ENCODE measurements at regions not wholly inside any gene's neighbourhood (a gene's known extent, or its start where the extent isn't known, plus 50 kb on each side); places are given as distances from the start of the nearest gene placed in this dataset.

GRCh38 chr6:93896081-93896480, 476.7 kb upstream of the EPHA7 start:
- H3K4me3 ChIP-seq (ENCODE audit: low read length): no peak overlapping the region
- H3F3A ChIP-seq (ENCODE audit: insufficient read depth, low read length, poor library complexity, severe bottlenecking): no peaks in the 10 kb centered on the region
- H3K27ac ChIP-seq (ENCODE audit: low read length): no peak overlapping the region
- no peaks in the 10 kb centered on the region for H3K79me2 ChIP-seq (replicated peaks; ENCODE audit: insufficient read depth, low read length)
- TF ChIP-seq CTCF (IDR thresholded peaks at IDR 0.05; ENCODE audit: poor library complexity, severe bottlenecking) (no peak), TAF1 (IDR thresholded peaks at IDR 0.05; ENCODE audit: low read depth) (no peak), SMC3 (conservative IDR thresholded peaks at IDR 0.05; ENCODE audit: poor library complexity) (no peak), POLR2AphosphoS5 (IDR thresholded peaks at IDR 0.05) (no peak), RAD21 (conservative IDR thresholded peaks at IDR 0.05) (no peak), REST (IDR thresholded peaks at IDR 0.05; ENCODE audit: borderline replicate concordance) (no peak), MXI1 (conservative IDR thresholded peaks at IDR 0.05; ENCODE audit: poor library complexity, severe bottlenecking) (no peak)
- no peaks in the 10 kb centered on the region for H3K9me3 ChIP-seq (ENCODE audit: low read length)
- no peaks in the 10 kb centered on the region for H3K9me2 ChIP-seq (ENCODE audit: insufficient read depth, low read length)
- no peak overlapping the region for H3K4me2 ChIP-seq (ENCODE audit: low read length)
- H2AFZ ChIP-seq (ENCODE audit: low read depth, low read length): no peak overlapping the region
- no peaks in the 10 kb centered on the region for H4K20me1 ChIP-seq (ENCODE audit: insufficient read depth)
- H3K36me3 ChIP-seq (ENCODE audit: insufficient read depth, low read length): no peaks in the 10 kb centered on the region
- H3K27me3 ChIP-seq (ENCODE audit: insufficient read depth, low read depth, low read length): no peaks in the 10 kb centered on the region
- no peak overlapping the region for H3K9ac ChIP-seq (ENCODE audit: low read length)

GRCh38 chr6:93894521-93894920, 475.2 kb upstream of the EPHA7 start:
- no peaks in the 10 kb centered on the region for H3K79me2 ChIP-seq (replicated peaks; ENCODE audit: insufficient read depth, low read length)
- H2AFZ ChIP-seq (ENCODE audit: low read depth, low read length): no peak overlapping the region
- H3K36me3 ChIP-seq (ENCODE audit: insufficient read depth, low read length): no peaks in the 10 kb centered on the region
- no peaks in the 10 kb centered on the region for H3K9me3 ChIP-seq (ENCODE audit: low read length)
- no peak overlapping the region for H3K4me2 ChIP-seq (ENCODE audit: low read length)
- H3F3A ChIP-seq (ENCODE audit: insufficient read depth, low read length, poor library complexity, severe bottlenecking): no peaks in the 10 kb centered on the region
- H4K20me1 ChIP-seq (ENCODE audit: insufficient read depth): no peaks in the 10 kb centered on the region
- no peaks in the 10 kb centered on the region for H3K9me2 ChIP-seq (ENCODE audit: insufficient read depth, low read length)
- H3K27ac ChIP-seq (ENCODE audit: low read length): no peak overlapping the region
- H3K9ac ChIP-seq (ENCODE audit: low read length): no peak overlapping the region
- H3K27me3 ChIP-seq (ENCODE audit: insufficient read depth, low read depth, low read length): no peaks in the 10 kb centered on the region
- H3K4me3 ChIP-seq (ENCODE audit: low read length): no peak overlapping the region
- no peak for TF ChIP-seq EP300 (conservative IDR thresholded peaks at IDR 0.05; ENCODE audit: poor library complexity, severe bottlenecking)
- no peak for TF ChIP-seq RAD21 (conservative IDR thresholded peaks at IDR 0.05)
- TF ChIP-seq POLR2AphosphoS5 (IDR thresholded peaks at IDR 0.05): no peak
- TF ChIP-seq SMC3 (conservative IDR thresholded peaks at IDR 0.05; ENCODE audit: poor library complexity): no peak
- no peak for TF ChIP-seq EZH2 (IDR thresholded peaks at IDR 0.05; ENCODE audit: borderline replicate concordance, insufficient read depth, low read length, poor library complexity, severe bottlenecking)
- TF ChIP-seq CTCF (IDR thresholded peaks at IDR 0.05; ENCODE audit: poor library complexity, severe bottlenecking): no peak
- TF ChIP-seq TAF1 (IDR thresholded peaks at IDR 0.05; ENCODE audit: low read depth): no peak
- TF ChIP-seq REST (IDR thresholded peaks at IDR 0.05; ENCODE audit: borderline replicate concordance): no peak
- no peak for TF ChIP-seq MXI1 (conservative IDR thresholded peaks at IDR 0.05; ENCODE audit: poor library complexity, severe bottlenecking)

All from neural cell (in vitro differentiated cells).